HG03025 (cell line): ENCODE measurements at regions not wholly inside any gene's neighbourhood (a gene's known extent, or its start where the extent isn't known, plus 50 kb on each side); places are given as distances from the start of the nearest gene placed in this dataset.

ENCODE experiments used
- ATAC-seq: cut with Tn5 transposase; IDR thresholded peaks from one replicate; pipeline ENCODE4 v1.9.1; 2021; ENCODE audit warnings: mild to moderate bottlenecking, moderate library complexity; ENCODE audit not compliant: unreplicated experiment, low FRiP score

DNA sequence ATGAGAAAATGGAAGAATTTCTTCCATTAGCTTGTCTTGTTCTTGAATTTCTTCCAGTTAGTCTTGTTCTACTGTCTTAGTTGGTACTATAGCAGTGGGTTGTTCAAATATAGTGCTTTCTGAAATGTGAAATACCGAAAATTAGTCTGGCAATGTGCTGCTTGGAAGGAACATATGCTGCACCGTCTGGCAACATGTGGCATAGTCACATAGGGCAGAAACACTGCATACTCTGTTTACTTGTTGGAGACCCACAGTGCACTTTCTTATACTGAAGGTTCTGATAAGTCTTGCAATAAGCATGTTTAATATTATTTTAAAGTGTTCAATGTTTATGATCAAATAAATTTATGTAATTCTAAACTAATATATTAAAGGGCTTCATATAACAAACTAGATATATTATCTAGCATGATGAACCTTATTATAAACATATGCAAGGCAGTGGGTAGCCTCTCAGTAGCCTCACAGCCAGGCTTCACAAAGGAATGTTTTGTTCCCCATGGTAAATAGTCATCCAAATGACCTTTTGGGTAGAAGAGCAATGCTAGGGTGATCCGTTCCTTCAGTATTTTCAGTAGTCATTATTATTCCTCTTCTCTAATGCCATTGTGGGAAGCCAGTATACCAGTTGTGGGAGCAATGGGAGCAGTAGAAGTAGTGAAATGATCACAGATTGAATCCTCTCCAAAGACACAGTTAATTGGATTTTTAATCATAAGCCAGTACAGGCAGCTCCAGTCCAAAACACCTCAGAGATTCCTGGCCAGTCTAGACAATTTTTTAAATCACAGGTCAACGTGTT lies 1106.7 kb downstream of the DTWD2 start:
- no peak for ATAC-seq

DNA sequence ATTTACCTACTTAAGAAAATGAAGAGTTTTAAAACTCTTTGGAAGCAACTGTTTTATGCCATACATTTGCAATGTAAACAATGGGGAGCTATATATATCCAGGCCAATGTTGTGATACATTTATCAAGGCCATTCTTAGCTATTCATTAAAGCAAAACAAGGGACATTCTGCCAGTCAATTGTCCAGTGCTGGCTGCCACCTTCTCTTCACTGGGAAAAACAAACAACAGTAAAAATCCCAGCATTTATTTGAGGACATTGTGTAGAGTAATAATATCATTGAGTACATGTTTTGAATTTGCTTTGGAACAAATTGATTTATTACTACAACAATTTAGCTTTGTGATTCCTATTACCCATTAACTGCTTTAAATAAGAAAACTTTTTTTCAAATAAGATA lies 1107.4 kb downstream of the DTWD2 start:
- no peak for ATAC-seq

- no peak for ATAC-seq
Observed at GRCh38 chr5:117877731-117878130, 1110.6 kb downstream of the DTWD2 start.

GRCh38 chr5:117872798-117873368 lies 1115.5 kb downstream of the DTWD2 start:
- ATAC-seq = no peak

GRCh38 chr5:117869596-117869995 lies 1118.8 kb downstream of the DTWD2 start:
- ATAC-seq = no peak

GRCh38 chr5:117863586-117864296 lies 1124.6 kb downstream of the DTWD2 start:
- ATAC-seq = peak; percentile 63

- no peak for ATAC-seq
Observed at GRCh38 chr5:117860550-117860949, 1127.8 kb downstream of the DTWD2 start.

- ATAC-seq = peak; percentile 85
Observed at GRCh38 chr5:117859176-117859575, 1129.2 kb downstream of the DTWD2 start.

- no peak for ATAC-seq
Observed at GRCh38 chr5:117856713-117857112, 1131.6 kb downstream of the DTWD2 start.

GRCh38 chr5:117837786-117838185 lies 1150.6 kb downstream of the DTWD2 start:
- no peak for ATAC-seq

- no peak for ATAC-seq
Observed at GRCh38 chr5:117833691-117834090, 1154.7 kb downstream of the DTWD2 start.

GRCh38 chr5:117829646-117830045 lies 1158.7 kb downstream of the DTWD2 start:
- no peak for ATAC-seq

- no peak for ATAC-seq
Observed at GRCh38 chr5:117813850-117814249, 1174.5 kb downstream of the DTWD2 start.

DNA sequence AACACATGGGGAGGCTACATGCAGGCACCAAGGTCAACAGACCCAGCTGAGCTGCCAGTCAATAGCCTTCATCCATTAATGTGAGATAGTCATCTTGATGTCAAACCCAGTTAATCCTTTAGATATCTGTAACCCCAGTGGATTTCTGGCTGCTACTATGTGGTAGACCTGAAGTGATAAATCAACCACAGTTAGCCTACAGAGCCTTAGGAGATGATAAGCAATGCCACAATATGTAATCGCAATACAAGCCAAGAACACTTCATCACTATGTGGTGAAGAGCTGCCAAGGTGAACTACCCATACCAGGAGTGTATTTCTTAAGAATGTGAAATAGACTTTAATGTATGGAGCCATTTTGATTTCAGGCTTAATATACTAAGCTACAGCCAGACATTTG lies 1175.5 kb downstream of the DTWD2 start:
- no peak for ATAC-seq

GRCh38 chr5:117809251-117809650 lies 1179.1 kb downstream of the DTWD2 start:
- ATAC-seq = no peak

DNA sequence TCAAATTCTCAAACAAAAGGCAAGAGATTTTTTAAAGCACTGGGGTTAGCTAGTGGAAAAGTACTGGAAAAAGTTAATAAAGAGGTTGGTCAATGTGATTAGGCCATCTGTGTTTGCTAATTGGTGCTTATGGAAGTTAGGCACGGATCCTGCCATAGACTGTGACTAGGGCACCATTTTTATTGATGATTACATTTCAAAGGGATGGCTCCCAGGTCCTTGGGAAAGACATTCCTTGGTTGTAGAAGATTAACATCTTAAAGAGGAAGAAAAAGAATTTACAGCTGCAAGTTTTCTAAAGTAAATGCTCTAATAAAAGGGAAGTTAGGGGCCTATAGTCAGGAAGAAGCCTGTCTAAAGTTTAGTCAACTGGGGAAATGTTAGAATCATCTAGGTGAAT lies 1183.3 kb downstream of the DTWD2 start:
- ATAC-seq = no peak

- ATAC-seq = no peak
Observed at GRCh38 chr5:117803533-117803932, 1184.8 kb downstream of the DTWD2 start.

DNA sequence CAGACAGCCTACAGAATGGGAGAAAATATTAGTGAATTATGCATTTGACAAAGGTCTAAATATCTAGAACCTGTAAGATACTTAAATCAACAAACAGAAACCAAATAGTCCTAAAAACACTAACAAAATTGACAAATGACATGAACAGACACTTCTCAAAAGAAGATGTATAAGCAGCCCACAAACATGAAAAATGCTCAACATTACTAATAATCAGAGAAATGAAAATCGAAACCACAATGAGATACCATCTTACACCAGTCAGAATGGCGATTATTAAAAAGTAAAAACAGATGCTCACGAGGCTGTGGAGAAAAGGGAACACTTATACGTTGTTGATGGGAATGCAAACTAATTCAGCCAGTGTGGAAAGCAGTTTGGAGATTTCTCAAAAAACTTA lies 1186.8 kb downstream of the DTWD2 start:
- no peak for ATAC-seq

DNA sequence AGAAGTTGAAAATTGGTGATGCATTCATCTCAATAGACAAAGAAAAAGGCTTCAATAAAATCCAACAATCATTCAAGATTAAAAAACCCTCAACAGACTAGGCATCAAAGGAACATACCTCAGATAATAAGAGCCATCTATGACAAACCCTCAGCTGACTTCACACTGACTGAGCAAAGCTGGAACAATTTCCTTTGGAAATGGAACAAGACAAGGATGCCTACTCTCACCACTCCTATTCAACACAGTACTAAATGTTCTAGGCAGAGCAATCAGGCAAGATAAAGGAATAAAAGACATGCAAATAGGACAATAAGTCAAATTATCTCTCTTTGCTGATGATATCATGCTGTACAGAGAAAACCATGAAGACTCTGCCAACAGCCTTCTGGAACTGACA lies 1188.1 kb downstream of the DTWD2 start:
- ATAC-seq = no peak

GRCh38 chr5:117794847-117795246 lies 1193.5 kb downstream of the DTWD2 start:
- ATAC-seq = no peak

- no peak for ATAC-seq
Observed at GRCh38 chr5:117793963-117794362, 1194.4 kb downstream of the DTWD2 start.

DNA sequence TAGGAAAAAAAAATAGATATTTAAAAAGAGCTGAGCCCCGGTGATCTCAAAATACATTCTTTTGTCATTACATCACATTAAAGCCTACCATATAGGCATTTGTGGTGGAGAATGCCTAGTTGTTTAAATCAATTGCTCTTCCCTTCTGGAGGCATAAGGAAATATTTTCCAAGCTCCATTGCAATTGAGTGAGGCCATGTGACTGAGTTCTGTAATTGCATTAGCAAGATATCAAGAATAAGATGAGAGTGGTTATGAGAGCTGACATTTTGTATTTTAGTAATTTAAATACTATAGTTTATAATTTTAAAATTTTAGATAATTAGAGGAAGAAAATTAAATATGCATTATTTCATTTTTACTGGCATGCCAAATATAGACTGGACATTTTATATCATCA lies 1195.9 kb downstream of the DTWD2 start:
- no peak for ATAC-seq
